GM19372 (cell line): ENCODE measurements at regions not wholly inside any gene's neighbourhood (a gene's known extent, or its start where the extent isn't known, plus 50 kb on each side); places are given as distances from the start of the nearest gene placed in this dataset.
"Not testable (repeated sequence)": the region's sequence is repeated elsewhere in the genome, so short reads cannot be mapped to it uniquely, and the experiment has no call there.

ENCODE experiments used
- ATAC-seq: cut with Tn5 transposase; IDR thresholded peaks from one replicate; pipeline ENCODE4 v1.9.1; 2021; ENCODE audit warnings: mild to moderate bottlenecking, low read depth, moderate library complexity; ENCODE audit not compliant: unreplicated experiment

DNA sequence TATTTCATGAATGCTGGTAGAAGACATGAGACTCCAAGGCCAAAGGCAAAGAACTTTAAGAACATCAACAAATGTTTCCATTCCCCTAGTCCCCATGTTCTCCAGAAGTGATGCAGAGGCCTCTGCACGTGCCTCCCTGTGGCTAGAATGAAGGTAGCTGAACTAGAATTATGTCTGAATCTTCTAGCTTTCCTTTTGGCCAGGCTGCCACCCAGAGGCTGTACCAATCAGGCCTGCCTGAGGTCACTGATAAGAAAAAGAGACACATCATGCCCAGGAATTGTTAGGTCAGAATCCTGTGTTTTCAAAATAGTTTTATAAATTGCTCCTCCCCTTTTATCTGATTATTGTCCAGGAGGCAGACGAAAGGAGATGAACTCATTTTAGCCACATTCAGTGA, 188.0 kb upstream of the SLC16A7 start:
- no peak for ATAC-seq

DNA sequence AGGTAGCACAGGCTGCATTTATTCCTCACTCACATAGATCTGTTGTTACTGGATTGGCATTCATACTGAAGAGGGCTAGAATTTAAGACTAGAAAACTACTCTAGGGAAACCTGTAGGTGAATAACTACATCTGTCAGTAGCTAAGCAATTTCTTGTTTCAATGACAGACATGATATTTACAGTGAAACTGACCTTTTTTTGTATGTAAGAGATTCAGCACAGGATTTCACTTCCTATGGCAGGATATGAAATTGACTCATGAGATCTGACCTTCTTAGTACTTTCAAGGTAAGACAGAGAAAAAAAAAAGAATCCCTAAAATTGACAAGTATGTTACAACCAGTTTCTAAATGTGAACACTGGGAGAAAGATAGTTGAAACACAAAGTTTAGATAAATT, 189.8 kb upstream of the SLC16A7 start:
- ATAC-seq, result no peak

DNA sequence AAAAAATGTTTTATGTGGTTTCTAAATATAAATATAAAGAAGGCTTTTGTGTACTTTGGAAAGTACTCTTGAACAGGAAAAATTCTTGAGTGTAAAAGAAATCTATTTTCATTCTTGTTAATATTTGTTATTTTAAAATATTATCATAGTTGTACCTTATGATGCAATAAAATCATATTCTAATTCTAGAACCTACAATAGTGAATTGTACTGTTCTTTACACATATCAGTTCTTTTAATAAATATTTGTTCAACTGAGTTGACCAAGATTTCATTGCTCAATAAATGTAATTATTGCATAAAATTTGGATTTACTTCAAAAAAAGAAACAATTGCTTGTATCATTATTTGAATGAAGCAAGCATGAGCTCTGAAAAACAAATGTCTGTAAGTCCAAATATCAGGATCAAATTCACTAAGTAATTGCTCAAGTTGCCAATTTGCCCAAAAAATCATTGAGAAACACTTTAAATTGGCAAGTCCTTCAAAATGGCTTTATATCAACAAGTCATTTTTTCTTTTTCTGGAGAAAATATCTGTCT, 191.6 kb upstream of the SLC16A7 start:
- no peak for ATAC-seq

GRCh38 chr12:59403259-59403932, 192.4 kb upstream of the SLC16A7 start:
- ATAC-seq, result peak; percentile 73

- no peak for ATAC-seq
These were observed 194.0 kb upstream of the SLC16A7 start for GRCh38 chr12:59401862-59402261.

DNA sequence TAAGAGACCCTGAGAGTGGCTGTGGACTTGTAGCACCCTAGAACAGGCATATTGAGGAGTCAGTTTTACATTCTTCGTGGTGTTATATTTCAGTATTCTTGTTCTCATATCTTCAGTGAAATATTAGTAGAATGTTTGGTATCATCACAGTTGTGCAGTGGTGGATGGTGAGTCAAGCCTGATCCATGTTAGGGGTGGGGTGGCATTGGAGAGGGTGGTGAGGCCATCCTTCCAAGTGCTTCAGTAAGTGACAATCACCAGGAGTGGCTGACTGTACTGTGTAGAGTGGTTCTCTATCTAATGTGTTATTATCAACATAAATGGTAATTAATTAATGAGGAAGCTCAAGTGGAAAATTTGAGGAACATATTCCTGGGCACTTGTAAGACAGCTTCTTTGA, 197.7 kb upstream of the SLC16A7 start:
- ATAC-seq, result no peak

- no peak for ATAC-seq
These were observed 198.9 kb upstream of the SLC16A7 start for GRCh38 chr12:59396919-59397318.

DNA sequence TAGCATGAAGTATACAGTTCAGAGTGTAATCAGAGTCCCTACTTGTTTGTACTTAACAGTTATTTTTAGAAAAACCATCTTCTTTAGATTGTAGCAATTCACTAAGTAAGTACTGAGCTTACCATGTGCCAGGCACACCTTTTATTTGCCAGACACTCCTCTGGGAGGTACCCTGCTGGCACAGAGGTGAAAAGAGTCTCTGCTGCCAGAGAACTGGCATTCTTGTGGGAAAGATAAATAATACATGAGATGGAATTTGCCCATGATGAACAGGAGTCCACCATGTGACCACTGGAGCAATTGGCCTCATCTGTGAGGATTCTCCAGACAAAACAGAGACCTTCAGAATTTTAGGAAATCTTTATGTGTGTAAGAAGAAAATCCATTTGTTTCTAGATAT, 199.3 kb upstream of the SLC16A7 start:
- no peak for ATAC-seq

- ATAC-seq, result not testable (repeated sequence)
These were observed 200.5 kb upstream of the SLC16A7 start for GRCh38 chr12:59395310-59395709.

GRCh38 chr12:59393506-59393905, 202.3 kb upstream of the SLC16A7 start:
- no peak for ATAC-seq

DNA sequence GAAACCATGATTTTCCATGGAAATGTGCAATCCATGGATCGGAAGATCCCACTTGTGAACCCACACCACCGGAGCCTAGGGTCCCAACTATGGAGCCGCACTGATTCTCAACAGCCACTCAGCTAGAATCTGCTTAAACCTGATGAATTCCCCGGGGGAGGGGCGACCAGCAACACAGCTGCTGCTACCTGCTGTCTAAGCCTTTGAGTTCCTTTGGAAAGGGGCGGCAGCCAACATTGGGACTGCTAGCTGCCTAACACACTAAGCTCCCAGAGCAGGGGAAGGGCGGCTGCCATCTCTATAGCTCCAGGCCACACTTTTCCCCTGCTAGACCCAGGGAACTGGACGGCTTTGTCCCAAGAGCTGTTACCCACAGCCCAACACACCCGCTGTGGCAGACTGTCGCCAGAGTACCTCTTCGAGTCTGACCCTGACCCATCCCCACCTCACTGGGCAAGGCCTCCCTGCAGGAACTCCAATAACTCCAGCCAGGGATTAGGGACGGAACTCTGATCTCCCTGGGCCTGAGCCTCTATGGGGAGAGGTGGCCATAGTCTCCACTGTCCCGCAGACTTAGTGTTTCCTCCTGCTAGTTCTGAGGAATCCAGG, 205.8 kb upstream of the SLC16A7 start:
- no peak for ATAC-seq

- ATAC-seq, result no peak
These were observed 207.1 kb upstream of the SLC16A7 start for GRCh38 chr12:59388694-59389093.

DNA sequence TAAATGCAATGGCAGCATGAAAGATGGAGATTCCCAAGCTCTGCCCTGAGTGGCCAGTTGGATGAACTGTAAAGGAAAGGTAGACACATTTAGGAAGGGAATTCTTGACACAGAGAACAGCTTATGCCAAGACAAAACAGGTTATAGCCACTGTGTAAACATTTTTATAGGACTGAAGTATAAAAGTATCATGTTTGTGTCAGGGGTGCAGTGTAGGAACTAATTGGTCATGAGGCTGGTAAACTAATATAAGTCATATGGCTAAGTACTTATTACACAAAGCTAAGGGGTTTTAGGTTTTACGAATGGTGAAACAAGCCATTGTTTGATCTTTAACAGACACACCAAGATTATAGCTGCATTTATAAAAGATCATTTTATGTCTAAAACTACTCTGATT, 207.7 kb upstream of the SLC16A7 start:
- no peak for ATAC-seq

DNA sequence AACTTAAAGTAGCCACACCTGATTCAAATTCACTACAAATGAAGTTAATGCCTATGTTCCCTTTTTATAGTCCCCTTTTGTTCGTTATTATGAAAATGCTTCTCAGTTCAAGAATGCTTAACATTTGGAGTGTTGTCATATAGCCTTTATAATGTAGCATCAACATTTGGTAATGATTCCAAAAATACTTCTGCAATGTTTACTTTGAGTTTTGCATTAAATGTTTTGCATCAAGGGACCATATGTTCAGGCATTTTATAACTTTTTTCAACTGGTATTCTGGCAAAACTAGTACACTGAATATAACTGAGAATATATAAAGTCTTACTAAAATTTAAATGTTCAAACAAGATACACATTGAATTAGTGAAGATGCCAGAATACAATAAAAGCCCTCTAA, 209.6 kb upstream of the SLC16A7 start:
- ATAC-seq, result no peak

GRCh38 chr12:59383079-59383822, 212.6 kb upstream of the SLC16A7 start:
- no peak for ATAC-seq

- no peak for ATAC-seq
These were observed 213.3 kb upstream of the SLC16A7 start for GRCh38 chr12:59382282-59383078.

GRCh38 chr12:59381106-59381505, 214.7 kb upstream of the SLC16A7 start:
- ATAC-seq, result no peak

- no peak for ATAC-seq
These were observed 220.2 kb upstream of the SLC16A7 start for GRCh38 chr12:59375633-59376032.

- no peak for ATAC-seq
These were observed 221.0 kb upstream of the SLC16A7 start for GRCh38 chr12:59374783-59375182.

DNA sequence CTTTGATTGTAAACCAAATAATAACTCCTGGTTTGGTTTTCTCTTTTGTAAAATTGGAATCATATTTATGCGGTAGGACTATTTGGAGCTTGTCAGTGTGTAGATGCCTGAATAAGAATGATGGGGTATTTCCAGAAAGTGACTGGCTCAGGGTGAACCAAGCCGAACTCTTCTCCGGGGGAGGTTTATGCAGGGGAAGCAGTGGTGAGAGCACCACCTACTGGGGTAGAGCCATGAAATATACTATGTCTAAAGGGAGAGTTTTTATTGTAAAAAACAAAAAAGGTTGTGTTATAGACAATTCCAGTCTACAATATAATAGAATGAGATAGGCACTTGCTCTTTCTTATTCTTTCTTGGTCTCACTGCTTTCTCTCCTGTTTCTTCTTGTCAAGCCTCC, 222.9 kb upstream of the SLC16A7 start:
- no peak for ATAC-seq

- no peak for ATAC-seq
These were observed 224.9 kb upstream of the SLC16A7 start for GRCh38 chr12:59370933-59371332.
